HG02623 (cell line): ENCODE measurements at regions not wholly inside any gene's neighbourhood (a gene's known extent, or its start where the extent isn't known, plus 50 kb on each side); places are given as distances from the start of the nearest gene placed in this dataset.
"Not testable (repeated sequence)": the region's sequence is repeated elsewhere in the genome, so short reads cannot be mapped to it uniquely, and the experiment has no call there.

ENCODE experiments used
- ATAC-seq: cut with Tn5 transposase; IDR thresholded peaks from one replicate; pipeline ENCODE4 v1.9.1; 2021; ENCODE audit warnings: moderate library complexity; ENCODE audit not compliant: unreplicated experiment

- no peak for ATAC-seq
Measured at GRCh38 chr18:1464444-1465217, 560.0 kb downstream of the ADCYAP1 start.

GRCh38 chr18:1466035-1466434, 561.4 kb downstream of the ADCYAP1 start:
- ATAC-seq: no peak

GRCh38 chr18:1467461-1467964, 562.8 kb downstream of the ADCYAP1 start:
- no peak for ATAC-seq

- ATAC-seq: no peak
Measured at GRCh38 chr18:1468550-1468949, 563.9 kb downstream of the ADCYAP1 start.

GRCh38 chr18:1475867-1476266, 571.2 kb downstream of the ADCYAP1 start:
- ATAC-seq: no peak

GRCh38 chr18:1480309-1480708, 575.6 kb downstream of the ADCYAP1 start:
- no peak for ATAC-seq

GRCh38 chr18:1481577-1481976, 576.9 kb downstream of the ADCYAP1 start:
- no peak for ATAC-seq

- no peak for ATAC-seq
Measured at GRCh38 chr18:1483385-1483784, 578.7 kb downstream of the ADCYAP1 start.

- ATAC-seq: no peak
Measured at GRCh38 chr18:1487457-1487856, 582.8 kb downstream of the ADCYAP1 start.

GRCh38 chr18:1488394-1488793, 583.7 kb downstream of the ADCYAP1 start:
- no peak for ATAC-seq

GRCh38 chr18:1488957-1489356, 584.3 kb downstream of the ADCYAP1 start:
- ATAC-seq: no peak

- no peak for ATAC-seq
Measured at GRCh38 chr18:1495387-1495786, 590.7 kb downstream of the ADCYAP1 start.

- ATAC-seq: no peak
Measured at GRCh38 chr18:1496096-1496495, 591.4 kb downstream of the ADCYAP1 start.

GRCh38 chr18:1498216-1498615, 593.5 kb downstream of the ADCYAP1 start:
- ATAC-seq: no peak

- ATAC-seq: no peak
Measured at GRCh38 chr18:1499265-1499664, 594.6 kb downstream of the ADCYAP1 start.

GRCh38 chr18:1503847-1504246, 599.2 kb downstream of the ADCYAP1 start:
- no peak for ATAC-seq

- no peak for ATAC-seq
Measured at GRCh38 chr18:1505856-1506255, 601.2 kb downstream of the ADCYAP1 start.

- no peak for ATAC-seq
Measured at GRCh38 chr18:1510542-1511179, 606.0 kb downstream of the ADCYAP1 start.

GRCh38 chr18:1511619-1512311, 607.1 kb downstream of the ADCYAP1 start:
- no peak for ATAC-seq

- ATAC-seq: no peak
Measured at GRCh38 chr18:1513519-1513918, 608.8 kb downstream of the ADCYAP1 start.

GRCh38 chr18:1521588-1522248, 617.0 kb downstream of the ADCYAP1 start:
- ATAC-seq: not testable (repeated sequence)
